ENCODE measurements at regions not wholly inside any gene's neighbourhood (a gene's known extent, or its start where the extent isn't known, plus 50 kb on each side); places are given as distances from the start of the nearest gene placed in this dataset.

- Histone ChIP-seq H4K91ac (ENCODE audit: insufficient read depth, low read depth, low read length) (no peak overlapping the region), H2AFZ (replicated peaks; ENCODE audit: low read length, poor library complexity) (no peak overlapping the region), H3K18ac (ENCODE audit: low read depth, low read length) (no peak overlapping the region), H2AK9ac (replicated peaks; ENCODE audit: low read depth, low read length, poor library complexity) (no peak overlapping the region), H3K14ac (replicated peaks; ENCODE audit: low read depth, low read length) (no peak overlapping the region; the same call in 1 of the 2 replicates), H4K20me1 (ENCODE audit: insufficient read depth, low read length) (no peaks in the 10 kb centered on the region), H3K23ac (ENCODE audit: low read depth, low read length) (no peak overlapping the region), H3K27ac (ENCODE audit: insufficient read depth, low read length) (no peak overlapping the region), H2BK15ac (ENCODE audit: low read depth, low read length) (no peak overlapping the region), H4K8ac (ENCODE audit: low read depth in 2 of 2, low read length in 2 of 2) (no peak overlapping the region), H3K9me3 (ENCODE audit: control insufficient read depth, insufficient read depth, low read length) (no peaks in the 10 kb centered on the region), H4K5ac (ENCODE audit: low read depth, low read length) (no peak overlapping the region), H3K56ac (ENCODE audit: extremely low read depth, insufficient read depth, low read length) (no peak overlapping the region), H3K4me2 (ENCODE audit: low read depth, low read length) (no peak overlapping the region), H3K4me3 (ENCODE audit: insufficient read depth, low read depth, low read length) (no peak overlapping the region), H2BK120ac (ENCODE audit: low read depth, low read length) (no peak overlapping the region), H2AK5ac (ENCODE audit: low read depth, low read length) (no peak overlapping the region), H2BK5ac (ENCODE audit: low read depth, low read length, poor library complexity, severe bottlenecking) (no peak overlapping the region), H3K4me1 (ENCODE audit: control insufficient read depth, insufficient read depth, low read length) (peaks cover 2% of the 10 kb centered on the region), H3K79me1 (ENCODE audit: low read depth in 1 of 2, low read length in 2 of 2) (no peaks in the 10 kb centered on the region), H3K9ac (ENCODE audit: low read depth, low read length) (no peak overlapping the region), H2BK20ac (ENCODE audit: low read depth, low read length) (no peak overlapping the region), H3K27me3 (ENCODE audit: control insufficient read depth, insufficient read depth, low read length) (no peaks in the 10 kb centered on the region), H3K36me3 (ENCODE audit: control insufficient read depth, insufficient read depth, low read length) (no peaks in the 10 kb centered on the region), H3K9me1 (ENCODE audit: insufficient read depth, low read length) (peaks cover 5% of the 10 kb centered on the region; the same call in 1 of the 2 replicates), H3K4ac (ENCODE audit: low read depth, low read length) (no peak overlapping the region)
- no CpG with 5 or more reads among the region's 3 CpGs for WGBS, 2 experiments (ENCODE audit: extremely low coverage in 2 of 2, insufficient read length in 1 of 2)
- in situ Hi-C loops (cut with MboI; ENCODE audit: low sequenced_read_pairs) (no loop called here), dilution Hi-C loops (cut with HindIII; ENCODE audit: low sequenced_read_pairs, unreplicated experiment) (no loop called here), intact Hi-C loops (cut with micrococcal nuclease) (no loop called here)
- ATAC-seq (ENCODE audit: low read depth) (no peak), DNase-seq (no peak)
- CTCF ChIA-PET, result no interaction called here
- POLR2A ChIA-PET (ENCODE audit: unreplicated experiment), result no interaction called here
- no TSS peak for BruUV-seq (replicated peaks)
- TF ChIP-seq MAFK (IDR thresholded peaks at IDR 0.05; ENCODE audit: low read depth, low read length) (peak; percentile 81), MXI1 (IDR thresholded peaks at IDR 0.05; ENCODE audit: borderline replicate concordance, low read depth, low read length) (no peak)
Measured at GRCh38 chr4:123262080-123262479, 134.5 kb upstream of the SPRY1 start.
